ENCODE measurements at regions not wholly inside any gene's neighbourhood (a gene's known extent, or its start where the extent isn't known, plus 50 kb on each side); places are given as distances from the start of the nearest gene placed in this dataset.

DNA sequence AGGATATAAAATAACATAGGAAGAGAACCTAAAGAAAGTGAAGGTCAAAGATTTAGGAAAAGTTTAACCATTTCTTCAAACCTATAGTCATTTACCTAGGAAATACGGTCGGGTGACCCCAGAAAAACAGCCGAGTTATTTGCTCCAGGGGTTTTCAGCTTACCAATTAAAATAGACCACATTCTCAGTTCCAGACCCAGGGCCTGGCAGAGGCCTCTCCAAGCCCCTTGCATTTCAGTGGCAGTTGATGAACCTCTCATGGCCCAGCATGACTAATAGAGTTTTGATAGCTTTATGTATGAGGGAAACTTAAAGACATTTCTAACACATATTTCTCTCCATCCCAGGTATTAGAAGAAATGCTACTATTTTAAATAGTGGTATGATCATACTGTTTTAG is 113.5 kb downstream of the OGFRL1 start:
- intact Hi-C loops (cut with DNase I; ENCODE audit: low total_unique reads): no loop called here
- H3K36me3 ChIP-seq: no peaks in the 10 kb centered on the region
- no peak for TF ChIP-seq POLR2A (IDR thresholded peaks at IDR 0.05)
- TF ChIP-seq, protein P1, sequence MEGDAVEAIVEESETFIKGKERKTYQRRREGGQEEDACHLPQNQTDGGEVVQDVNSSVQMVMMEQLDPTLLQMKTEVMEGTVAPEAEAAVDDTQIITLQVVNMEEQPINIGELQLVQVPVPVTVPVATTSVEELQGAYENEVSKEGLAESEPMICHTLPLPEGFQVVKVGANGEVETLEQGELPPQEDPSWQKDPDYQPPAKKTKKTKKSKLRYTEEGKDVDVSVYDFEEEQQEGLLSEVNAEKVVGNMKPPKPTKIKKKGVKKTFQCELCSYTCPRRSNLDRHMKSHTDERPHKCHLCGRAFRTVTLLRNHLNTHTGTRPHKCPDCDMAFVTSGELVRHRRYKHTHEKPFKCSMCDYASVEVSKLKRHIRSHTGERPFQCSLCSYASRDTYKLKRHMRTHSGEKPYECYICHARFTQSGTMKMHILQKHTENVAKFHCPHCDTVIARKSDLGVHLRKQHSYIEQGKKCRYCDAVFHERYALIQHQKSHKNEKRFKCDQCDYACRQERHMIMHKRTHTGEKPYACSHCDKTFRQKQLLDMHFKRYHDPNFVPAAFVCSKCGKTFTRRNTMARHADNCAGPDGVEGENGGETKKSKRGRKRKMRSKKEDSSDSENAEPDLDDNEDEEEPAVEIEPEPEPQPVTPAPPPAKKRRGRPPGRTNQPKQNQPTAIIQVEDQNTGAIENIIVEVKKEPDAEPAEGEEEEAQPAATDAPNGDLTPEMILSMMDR (IDR thresholded peaks at IDR 0.05): no peak
- no peaks in the 10 kb centered on the region for H3K9me3 ChIP-seq
- H3K4me1 ChIP-seq: no peaks in the 10 kb centered on the region
- no peak for DNase-seq
- no peak overlapping the region for H3K27ac ChIP-seq
- H3K4me3 ChIP-seq: no peak overlapping the region
- H3K27me3 ChIP-seq: no peaks in the 10 kb centered on the region

- intact Hi-C loops (cut with DNase I; ENCODE audit: low total_unique reads): no loop called here
- no peaks in the 10 kb centered on the region for H3K36me3 ChIP-seq
- no peak overlapping the region for H3K4me3 ChIP-seq
- no peaks in the 10 kb centered on the region for H3K4me1 ChIP-seq
- H3K9me3 ChIP-seq: no peaks in the 10 kb centered on the region
- no peak for TF ChIP-seq POLR2A (IDR thresholded peaks at IDR 0.05)
- TF ChIP-seq, protein P1 (IDR thresholded peaks at IDR 0.05): no peak
- DNase-seq: no peak
- H3K27me3 ChIP-seq: no peaks in the 10 kb centered on the region
- H3K27ac ChIP-seq: no peak overlapping the region
Measured at GRCh38 chr6:71403422-71404134, 115.0 kb downstream of the OGFRL1 start.

- Histone ChIP-seq H3K9me3 (no peaks in the 10 kb centered on the region), H3K27ac (no peak overlapping the region), H3K36me3 (no peaks in the 10 kb centered on the region), H3K27me3 (no peaks in the 10 kb centered on the region), H3K4me1 (no peaks in the 10 kb centered on the region), H3K4me3 (no peak overlapping the region)
- no peak for DNase-seq
- intact Hi-C loops (cut with DNase I; ENCODE audit: low total_unique reads): no loop called here
- no peak for TF ChIP-seq POLR2A (IDR thresholded peaks at IDR 0.05)
- TF ChIP-seq, protein P1 (IDR thresholded peaks at IDR 0.05): no peak
Measured at GRCh38 chr6:71404145-71404966, 115.7 kb downstream of the OGFRL1 start.

DNA sequence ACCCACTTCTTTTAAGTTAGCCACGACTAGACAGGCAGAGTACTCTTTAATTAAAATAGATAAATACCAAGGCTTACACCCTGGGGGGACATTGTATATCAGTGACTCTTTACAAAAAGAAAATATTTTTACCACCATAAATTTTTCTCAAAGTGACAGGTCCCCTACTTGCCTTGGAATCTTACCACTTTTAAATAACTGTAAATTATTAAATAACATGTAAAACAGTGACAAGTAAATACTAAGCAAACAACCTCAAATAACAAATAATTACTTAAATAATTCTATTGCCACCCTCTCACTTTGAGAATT is 116.3 kb downstream of the OGFRL1 start:
- DNase-seq: no peak
- H3K4me1 ChIP-seq: no peaks in the 10 kb centered on the region
- H3K9me3 ChIP-seq: no peaks in the 10 kb centered on the region
- no peaks in the 10 kb centered on the region for H3K27me3 ChIP-seq
- intact Hi-C loops (cut with DNase I; ENCODE audit: low total_unique reads): no loop called here
- no peak overlapping the region for H3K4me3 ChIP-seq
- no peaks in the 10 kb centered on the region for H3K36me3 ChIP-seq
- no peak overlapping the region for H3K27ac ChIP-seq
- TF ChIP-seq, protein P1 (IDR thresholded peaks at IDR 0.05): no peak
- no peak for TF ChIP-seq POLR2A (IDR thresholded peaks at IDR 0.05)

- Histone ChIP-seq H3K27ac (no peak overlapping the region), H3K4me1 (no peaks in the 10 kb centered on the region)
Measured at GRCh38 chr6:71405416-71405815, 116.8 kb downstream of the OGFRL1 start.

More at GRCh38 chr6:71405416-71405815, 116.8 kb downstream of the OGFRL1 start:
- no peak for TF ChIP-seq POLR2A (IDR thresholded peaks at IDR 0.05)
- TF ChIP-seq, protein P1 (IDR thresholded peaks at IDR 0.05): no peak
- no peak for DNase-seq
- intact Hi-C loops (cut with DNase I; ENCODE audit: low total_unique reads): no loop called here
- no peaks in the 10 kb centered on the region for H3K27me3 ChIP-seq
- H3K4me3 ChIP-seq: no peak overlapping the region
- H3K36me3 ChIP-seq: no peaks in the 10 kb centered on the region
- no peaks in the 10 kb centered on the region for H3K9me3 ChIP-seq

Measured in uterus (tissue), 3 donors.